CD4-positive, alpha-beta T cell treated with Interleukin-10 for 1 hour (primary cell): ENCODE measurements at regions not wholly inside any gene's neighbourhood (a gene's known extent, or its start where the extent isn't known, plus 50 kb on each side); places are given as distances from the start of the nearest gene placed in this dataset.
"Not testable (repeated sequence)": the region's sequence is repeated elsewhere in the genome, so short reads cannot be mapped to it uniquely, and the experiment has no call there.

Experiments used
- DNase-seq: peaks from one replicate; pipeline ENCODE4 v3.0.0-alpha.2; 2020

GRCh38 chrX:140163371-140164159 lies 198.2 kb upstream of the CXorf66 start:
- no peak for DNase-seq

- no peak for DNase-seq
These were observed 192.3 kb upstream of the CXorf66 start for GRCh38 chrX:140157611-140158010.

- DNase-seq = no peak
These were observed 191.8 kb upstream of the CXorf66 start for GRCh38 chrX:140157143-140157542.

GRCh38 chrX:140151316-140151715 lies 186.0 kb upstream of the CXorf66 start:
- DNase-seq = no peak

- DNase-seq = no peak
These were observed 184.4 kb upstream of the CXorf66 start for GRCh38 chrX:140149761-140150160.

GRCh38 chrX:140141444-140142029 lies 176.2 kb upstream of the CXorf66 start:
- peak; percentile 23 for DNase-seq

GRCh38 chrX:140138492-140138891 lies 173.2 kb upstream of the CXorf66 start:
- not testable (repeated sequence) for DNase-seq

- not testable (repeated sequence) for DNase-seq
These were observed 172.7 kb upstream of the CXorf66 start for GRCh38 chrX:140138065-140138464.

- no peak for DNase-seq
These were observed 167.6 kb upstream of the CXorf66 start for GRCh38 chrX:140132937-140133336.

- no peak for DNase-seq
These were observed 158.1 kb upstream of the CXorf66 start for GRCh38 chrX:140123446-140123845.

- not testable (repeated sequence) for DNase-seq
These were observed 148.7 kb upstream of the CXorf66 start for GRCh38 chrX:140114059-140114458.

- no peak for DNase-seq
These were observed 144.8 kb upstream of the CXorf66 start for GRCh38 chrX:140110081-140110650.

GRCh38 chrX:140104760-140105159 lies 139.4 kb upstream of the CXorf66 start:
- DNase-seq = no peak

GRCh38 chrX:140099221-140099620 lies 133.9 kb upstream of the CXorf66 start:
- no peak for DNase-seq

- no peak for DNase-seq
These were observed 126.8 kb upstream of the CXorf66 start for GRCh38 chrX:140092121-140092520.

- peak; percentile 5 for DNase-seq
These were observed 126.0 kb upstream of the CXorf66 start for GRCh38 chrX:140091125-140091886.

GRCh38 chrX:140090800-140091124 lies 125.4 kb upstream of the CXorf66 start:
- DNase-seq = no peak

- DNase-seq = no peak
These were observed 123.1 kb upstream of the CXorf66 start for GRCh38 chrX:140088438-140088837.

GRCh38 chrX:140087875-140088274 lies 122.6 kb upstream of the CXorf66 start:
- no peak for DNase-seq

- DNase-seq = no peak
These were observed 121.4 kb upstream of the CXorf66 start for GRCh38 chrX:140086691-140087090.

- not testable (repeated sequence) for DNase-seq
These were observed 109.5 kb upstream of the CXorf66 start for GRCh38 chrX:140074851-140075250.

- DNase-seq = no peak
These were observed 105.7 kb upstream of the CXorf66 start for GRCh38 chrX:140071037-140071436.

- DNase-seq = no peak
These were observed 100.8 kb upstream of the CXorf66 start for GRCh38 chrX:140065961-140066662.
